Activated T-cell treated with anti-CD3 and anti-CD28 coated beads, Interleukin-2, amount 50 U/mL, for 48 hours (primary cell): ENCODE measurements at regions not wholly inside any gene's neighbourhood (a gene's known extent, or its start where the extent isn't known, plus 50 kb on each side); places are given as distances from the start of the nearest gene placed in this dataset.
"Not testable (repeated sequence)": the region's sequence is repeated elsewhere in the genome, so short reads cannot be mapped to it uniquely, and the experiment has no call there.

Source experiments
- DNase-seq, 2 experiments: peaks; one replicate each; pipeline ENCODE4 v3.0.0-alpha.2; 2020

DNA sequence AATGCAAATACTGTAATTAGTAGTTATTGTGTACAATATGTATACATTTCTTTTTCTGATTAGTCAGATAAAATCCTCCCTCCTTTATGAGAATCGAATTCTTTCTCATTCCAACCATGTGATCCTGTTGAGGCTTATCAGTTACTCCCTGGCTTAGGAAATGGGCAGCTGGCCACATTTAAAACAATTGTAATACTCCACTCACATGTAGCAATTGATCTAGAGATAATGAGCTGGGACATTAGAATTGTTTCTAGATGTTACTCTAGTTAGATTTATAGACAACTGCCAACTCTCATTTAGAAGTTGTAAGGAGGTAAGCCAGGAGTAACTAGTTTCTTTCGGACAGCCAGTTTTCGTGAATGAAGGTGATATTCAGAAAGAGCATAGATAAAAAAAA, 859.3 kb upstream of the AADAT start:
- DNase-seq = no peak

DNA sequence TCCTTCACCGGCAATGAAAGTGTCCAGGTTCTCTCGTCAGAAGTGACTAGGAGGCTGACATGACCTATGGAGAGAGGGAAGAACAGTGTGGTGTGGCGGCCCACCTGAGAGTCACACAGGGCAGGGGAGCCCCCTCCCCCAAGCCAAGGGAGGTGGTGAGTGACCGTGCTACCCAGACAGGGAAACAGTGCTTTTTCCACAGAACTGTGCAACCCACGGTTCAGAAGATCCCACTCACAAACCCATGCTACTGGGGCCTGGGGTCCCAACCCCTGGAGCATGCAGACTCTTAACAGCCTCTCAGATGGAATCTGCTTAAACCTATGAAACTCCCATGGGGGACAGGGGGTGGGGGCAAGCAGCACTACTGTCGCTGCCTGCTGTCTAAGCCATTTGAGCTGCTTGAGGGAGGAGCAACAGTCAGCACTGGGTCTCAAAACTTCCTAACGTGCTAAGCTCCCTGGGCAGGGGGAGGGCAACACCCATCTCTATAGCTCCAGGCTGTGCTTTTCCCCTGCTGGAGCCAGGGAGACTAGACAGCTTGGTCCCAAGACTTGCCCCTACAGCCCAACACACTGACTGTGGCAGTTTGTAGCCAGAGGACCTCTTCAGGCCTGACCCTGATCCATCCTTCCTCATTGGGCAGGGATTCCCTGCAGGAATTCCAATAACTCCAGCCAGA, 850.4 kb upstream of the AADAT start:
- no peak for DNase-seq

DNA sequence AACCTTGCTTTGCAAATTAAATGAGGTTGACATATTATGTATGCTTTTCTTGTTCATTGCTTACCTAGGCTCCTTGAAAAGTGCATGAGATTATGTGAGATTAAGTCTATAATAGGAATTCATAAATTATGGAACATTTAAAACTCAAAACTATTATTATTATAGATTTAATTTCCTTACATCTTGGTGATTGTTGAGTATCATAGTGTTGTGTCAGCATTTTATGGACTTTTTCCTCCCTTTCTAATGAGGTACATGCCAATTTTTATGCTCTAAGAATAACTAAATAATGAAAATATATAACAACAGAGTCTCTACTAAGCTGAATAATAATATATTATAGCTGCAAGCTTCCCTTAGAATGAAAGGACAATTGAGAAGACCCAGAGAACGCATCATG, 848.8 kb upstream of the AADAT start:
- DNase-seq = no peak

DNA sequence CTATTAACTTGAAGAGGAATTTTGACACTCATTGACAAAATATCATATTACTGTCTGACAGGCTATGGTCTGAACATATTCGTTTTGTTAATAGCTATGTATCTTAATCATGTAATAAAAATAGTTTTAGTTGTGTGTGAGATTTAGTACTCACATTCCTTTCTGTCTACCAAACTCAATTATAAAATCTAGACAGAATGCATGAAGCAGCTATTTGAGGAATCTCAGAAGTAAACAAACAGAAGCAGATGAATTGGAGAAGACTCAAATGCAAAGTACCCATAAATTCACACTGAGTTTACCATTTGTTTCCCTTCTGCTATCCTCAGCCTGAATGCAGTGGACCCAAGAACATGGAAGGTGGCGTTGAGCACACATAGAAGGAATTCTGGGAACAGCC, 841.6 kb upstream of the AADAT start:
- no peak for DNase-seq

DNA sequence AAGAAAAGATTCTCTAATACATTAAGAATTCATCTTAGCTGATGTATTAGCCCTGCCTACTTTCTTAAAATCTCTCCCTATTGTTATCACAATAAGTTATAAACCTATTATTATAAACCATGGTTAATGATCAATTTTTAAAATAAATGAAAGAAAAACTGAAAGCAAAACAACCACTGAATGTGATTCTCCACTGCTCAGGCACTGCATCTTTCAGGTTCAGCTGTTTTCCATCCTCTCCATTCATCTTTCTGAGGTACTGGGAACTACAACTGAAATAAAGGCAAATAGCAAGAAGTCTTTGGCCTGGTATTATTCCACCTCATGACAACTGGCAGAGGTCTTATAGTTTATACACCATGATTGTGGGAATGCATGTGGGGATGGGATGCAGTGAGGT, 798.9 kb upstream of the AADAT start:
- DNase-seq = no peak

DNA sequence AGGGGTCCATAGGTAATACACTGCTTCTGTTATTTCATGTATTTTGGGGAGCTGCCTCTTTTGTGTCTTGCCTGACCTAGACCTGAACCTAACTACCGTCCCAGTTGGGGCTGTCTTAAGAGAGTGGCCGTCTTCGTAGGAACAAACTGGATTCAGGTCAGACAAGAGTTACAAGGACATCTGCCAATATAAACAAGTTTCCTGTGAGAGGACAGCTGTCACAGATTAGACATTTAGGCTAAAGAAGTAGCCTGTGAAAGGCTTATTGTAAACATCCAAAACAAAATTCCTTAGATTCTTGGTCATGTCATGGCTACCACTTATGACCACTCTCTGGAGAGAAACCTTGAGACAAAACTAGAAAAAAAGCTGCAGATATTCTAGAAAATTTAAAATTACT, 797.6 kb upstream of the AADAT start:
- DNase-seq = no peak

DNA sequence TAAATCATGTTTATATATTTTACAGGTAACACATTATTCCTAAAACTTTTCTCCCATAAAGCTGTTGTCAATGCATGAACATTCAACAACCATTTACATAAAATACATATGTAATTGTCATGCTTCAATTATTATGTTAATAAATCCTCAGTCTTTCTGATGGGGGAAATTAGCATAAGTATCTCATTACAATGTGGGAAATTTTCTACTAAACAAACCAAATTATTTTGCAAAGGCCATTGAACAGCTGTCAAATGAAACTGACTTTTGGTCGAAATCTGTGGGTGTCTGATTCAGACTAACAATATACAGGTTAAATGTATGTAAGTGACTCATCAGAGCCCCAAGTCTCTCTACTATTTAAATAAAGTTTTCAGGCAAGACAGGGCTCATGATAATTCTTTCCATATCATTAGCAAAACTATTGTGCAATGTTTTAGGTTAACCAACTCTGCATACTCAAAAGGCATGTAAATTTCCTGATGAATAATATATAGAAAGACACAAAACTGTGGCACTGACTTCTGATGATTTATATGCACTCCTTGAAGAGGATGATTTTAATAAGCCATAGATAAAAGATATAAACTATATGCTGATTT, 795.3 kb upstream of the AADAT start:
- no peak for DNase-seq

DNA sequence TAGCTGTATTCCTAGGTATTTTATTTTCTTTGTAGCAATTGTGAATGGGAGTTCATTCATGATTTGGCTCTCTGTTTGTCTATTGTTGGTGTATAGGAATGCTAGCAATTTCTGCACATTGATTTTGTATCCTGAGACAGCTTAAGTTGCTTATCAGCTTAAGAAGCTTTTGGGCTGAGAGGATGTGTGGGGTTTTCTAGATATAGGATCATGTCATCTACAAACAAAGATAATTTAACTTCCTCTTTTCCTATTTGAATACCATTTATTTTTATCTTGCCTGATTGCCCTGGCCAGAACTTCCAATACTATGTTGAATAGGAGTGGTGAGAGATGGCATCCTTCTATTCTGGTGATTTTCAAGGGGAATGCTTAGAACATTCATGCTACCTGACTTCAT, 791.9 kb upstream of the AADAT start:
- not testable (repeated sequence) for DNase-seq

DNA sequence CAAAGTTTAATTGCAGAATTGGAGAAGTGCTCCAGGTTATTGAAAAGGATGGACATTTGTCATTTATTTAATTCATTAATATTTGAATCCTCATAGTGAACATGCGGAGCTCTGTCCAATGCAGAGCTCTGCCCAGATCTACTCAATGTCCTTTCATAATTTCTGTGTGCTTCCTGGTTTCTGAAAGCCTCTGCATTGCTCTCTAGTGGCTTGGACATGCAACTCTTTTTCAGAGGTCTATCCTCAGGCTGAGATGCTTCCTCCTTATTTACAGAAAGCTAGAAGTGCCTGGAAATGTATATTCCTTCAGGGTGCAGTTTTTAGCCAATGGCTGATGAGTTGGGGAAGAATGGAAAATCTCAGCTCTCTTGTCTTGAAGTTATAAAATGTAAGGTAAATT, 786.1 kb upstream of the AADAT start:
- no peak for DNase-seq

DNA sequence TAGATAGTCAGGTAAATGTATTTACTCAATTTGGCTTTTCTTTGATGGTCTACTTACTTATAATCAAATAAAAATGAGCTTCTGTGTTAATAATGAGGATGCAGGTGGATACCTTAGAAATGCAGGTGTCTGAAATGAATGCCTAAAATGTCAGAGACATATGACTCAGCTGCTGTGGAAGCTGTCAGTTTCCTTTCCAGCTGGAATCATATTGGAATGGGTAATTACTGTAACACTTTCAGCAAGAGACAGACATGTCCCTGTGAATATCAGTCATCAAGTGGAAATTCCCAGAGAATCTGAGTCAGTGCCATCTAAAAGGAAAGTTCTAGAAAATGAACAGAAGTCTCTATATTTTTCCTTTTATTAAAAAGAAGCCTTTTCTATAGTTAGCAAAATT, 783.0 kb upstream of the AADAT start:
- no peak for DNase-seq

DNA sequence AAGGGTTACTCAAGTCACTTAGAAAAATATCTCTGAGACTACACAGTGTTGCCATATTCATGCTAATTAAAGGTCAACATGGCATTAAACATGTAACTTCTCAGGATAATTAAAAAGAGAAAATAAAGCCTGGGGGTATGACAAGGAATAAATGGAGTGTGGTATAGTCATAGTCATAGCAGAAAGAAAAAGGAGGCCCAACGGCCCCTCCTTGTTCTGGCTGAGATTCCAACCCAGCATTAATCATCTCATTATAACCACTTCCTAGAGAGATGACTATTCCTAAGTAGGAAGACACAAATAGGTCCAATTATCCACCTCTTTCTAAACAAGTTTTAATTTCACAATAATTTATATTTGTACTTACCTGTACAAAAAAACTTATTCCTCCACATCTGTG, 778.4 kb upstream of the AADAT start:
- no peak for DNase-seq

DNA sequence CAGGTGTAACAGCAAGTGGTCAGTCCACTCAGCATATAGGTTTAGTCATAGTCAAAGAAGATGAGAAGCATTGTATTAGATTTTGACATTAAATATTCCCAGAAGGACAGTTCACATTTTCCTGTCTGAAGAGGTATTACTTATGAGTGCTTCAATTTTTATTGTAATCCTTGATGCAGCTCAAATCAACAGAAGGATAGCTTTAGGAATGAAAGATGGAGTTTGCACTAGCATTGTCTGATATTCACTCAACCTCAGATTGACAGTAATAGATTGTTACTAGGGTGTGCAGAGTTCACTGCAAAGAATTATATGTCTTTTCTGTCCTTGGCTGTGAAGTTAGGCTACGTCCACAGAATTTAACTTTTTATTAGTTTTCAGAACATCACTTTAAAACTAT, 764.3 kb upstream of the AADAT start:
- no peak for DNase-seq

DNA sequence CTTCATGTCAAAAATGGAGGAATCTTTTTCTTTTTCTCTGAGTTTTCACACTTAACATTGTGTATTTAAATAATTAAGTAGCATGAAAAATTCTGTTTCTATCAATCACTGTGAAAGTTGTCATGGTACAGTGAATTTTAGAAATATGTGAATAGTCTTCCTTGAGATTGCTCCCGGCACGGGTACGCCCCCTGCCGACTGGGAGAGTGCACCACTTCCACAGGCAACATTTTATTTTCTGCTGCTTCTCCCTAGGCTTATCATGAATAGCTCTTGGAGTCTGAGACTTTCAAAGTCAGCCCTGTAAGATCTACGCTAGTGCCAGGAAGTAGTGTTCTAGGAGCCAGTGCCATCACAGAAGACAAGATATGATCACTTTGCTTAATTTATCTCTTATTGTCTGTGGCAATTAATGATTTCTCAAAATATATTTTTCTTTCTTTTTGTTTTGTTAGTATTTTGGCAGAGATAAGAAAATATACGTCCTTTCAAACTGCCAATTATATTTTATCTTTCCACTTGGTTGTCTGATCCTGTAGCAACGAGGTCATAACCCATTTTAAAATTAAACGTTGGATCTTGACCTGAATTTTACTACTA, 763.8 kb upstream of the AADAT start:
- peak; percentile 19 to 20 for DNase-seq

DNA sequence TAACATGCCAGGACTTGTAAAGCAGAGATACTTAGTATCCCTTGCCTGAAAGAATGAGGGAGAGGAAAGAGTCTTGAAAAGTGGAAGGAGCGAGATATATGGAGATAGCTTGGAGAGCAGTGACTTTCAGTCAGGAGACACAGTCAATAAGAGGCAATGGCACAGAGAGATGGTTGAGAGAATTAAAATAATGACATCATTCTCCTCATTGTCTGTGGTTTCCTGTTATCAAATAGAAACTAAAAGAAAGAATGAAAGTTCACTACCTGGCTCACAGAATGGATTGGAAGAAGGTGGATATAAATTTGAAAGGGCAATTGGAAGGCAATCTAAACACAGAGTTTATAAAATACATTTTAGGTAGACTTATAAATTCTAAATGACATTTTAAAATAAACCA, 760.2 kb upstream of the AADAT start:
- no peak for DNase-seq

DNA sequence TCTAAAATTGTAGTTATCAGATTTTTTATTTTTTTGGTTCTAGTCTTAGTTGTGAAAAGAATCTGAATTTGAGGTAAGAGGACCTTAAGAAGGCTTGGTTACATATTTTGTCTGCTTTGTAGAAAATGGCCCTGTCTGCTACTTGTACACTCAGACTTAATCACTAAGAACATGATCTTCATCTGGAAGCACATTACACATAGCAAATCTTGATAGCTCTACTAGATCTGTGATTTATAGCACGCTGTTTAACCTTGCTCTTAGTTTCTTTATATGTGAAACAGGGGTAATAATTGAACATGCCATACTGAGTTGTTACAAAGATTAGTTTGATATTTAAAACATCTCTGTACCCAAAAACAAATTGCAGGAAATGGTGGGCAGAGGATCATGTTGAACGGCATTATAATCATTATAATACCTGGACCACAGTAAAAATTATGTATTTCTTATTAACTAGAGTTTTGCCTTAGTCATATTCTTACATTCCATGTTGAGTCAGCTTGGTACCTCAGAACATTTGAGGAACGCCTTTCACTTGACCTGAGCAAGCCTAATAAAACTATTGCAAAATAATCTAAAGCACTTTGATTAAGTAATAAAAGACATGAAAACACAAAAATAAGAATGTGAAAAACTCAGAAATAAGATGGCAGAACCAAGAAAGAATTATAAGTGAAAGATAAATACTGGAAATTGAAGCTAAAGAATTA, 738.0 kb upstream of the AADAT start:
- no peak for DNase-seq

DNA sequence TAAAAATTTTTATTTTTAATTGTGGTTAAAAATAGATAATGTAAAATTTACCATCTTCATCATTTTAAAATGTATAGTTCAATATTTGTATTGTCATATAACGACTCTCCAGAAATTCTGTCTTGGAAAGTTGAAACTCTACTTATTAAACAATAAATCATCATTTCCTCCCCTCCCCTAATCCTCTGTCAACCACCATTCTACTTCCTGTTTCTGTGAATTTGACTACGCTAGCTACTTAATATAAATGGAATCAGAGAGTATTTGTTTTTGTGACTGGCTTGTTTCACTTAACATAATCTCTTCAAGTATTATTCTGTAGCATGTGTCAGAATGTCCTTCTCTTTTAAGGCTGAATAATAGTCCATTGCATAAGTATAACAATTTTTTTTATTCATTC, 729.0 kb upstream of the AADAT start:
- DNase-seq = no peak

DNA sequence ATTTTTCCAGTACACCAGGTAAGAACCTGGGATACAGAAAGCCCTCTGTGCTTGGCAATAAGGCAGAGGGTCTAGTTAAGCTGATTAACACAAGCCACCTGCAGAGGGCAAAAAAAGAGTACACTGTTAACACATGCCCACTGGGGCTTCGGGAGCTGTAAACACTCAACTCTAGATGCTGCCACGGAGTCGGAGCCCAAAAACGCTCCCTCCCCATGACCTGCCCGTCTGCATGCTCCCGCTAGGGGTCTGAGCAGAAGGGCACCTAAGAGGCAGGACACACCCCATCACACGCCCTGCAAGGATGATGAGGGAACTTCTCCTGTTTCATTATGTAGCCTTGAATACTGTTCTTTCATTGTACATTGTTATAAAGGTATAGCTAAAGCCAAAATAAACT, 715.6 kb upstream of the AADAT start:
- DNase-seq = no peak

DNA sequence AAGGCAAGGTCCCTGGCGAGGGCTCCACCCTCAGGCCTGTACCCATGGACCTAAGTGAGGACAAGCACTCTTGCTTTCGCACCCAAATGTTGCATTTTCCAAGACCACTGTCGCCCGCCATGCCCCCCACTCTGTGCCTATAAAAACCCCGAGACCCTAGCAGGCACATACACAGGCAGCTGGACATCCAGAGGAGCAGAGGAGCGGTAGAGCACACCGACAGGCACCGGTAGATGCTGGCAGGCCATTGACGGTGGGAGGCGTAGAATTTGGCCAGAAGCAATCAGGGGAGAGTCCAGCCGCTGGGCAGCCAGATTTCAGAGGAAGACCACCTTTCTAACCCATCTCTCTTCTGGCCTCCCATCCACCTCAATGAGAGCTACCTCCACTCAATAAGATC, 715.2 kb upstream of the AADAT start:
- DNase-seq = no peak

DNA sequence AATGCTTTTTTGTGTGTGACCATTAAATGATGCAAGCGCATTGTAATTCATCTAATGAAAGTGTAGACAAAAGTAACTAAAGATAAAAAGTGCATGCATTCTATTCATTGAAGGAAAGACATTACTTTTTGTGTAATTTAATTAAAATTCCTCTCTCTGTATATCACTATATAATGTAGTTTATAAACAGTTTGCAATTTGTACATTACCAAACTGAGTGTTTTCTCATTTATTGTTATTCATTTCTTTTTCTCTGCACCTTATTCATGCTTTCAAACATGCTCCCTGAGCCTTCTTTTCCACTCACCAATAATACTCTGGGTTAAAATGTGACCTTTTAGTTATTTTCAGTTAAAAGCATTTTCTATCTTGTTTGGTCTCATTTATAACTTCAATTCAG, 713.7 kb upstream of the AADAT start:
- DNase-seq = no peak

DNA sequence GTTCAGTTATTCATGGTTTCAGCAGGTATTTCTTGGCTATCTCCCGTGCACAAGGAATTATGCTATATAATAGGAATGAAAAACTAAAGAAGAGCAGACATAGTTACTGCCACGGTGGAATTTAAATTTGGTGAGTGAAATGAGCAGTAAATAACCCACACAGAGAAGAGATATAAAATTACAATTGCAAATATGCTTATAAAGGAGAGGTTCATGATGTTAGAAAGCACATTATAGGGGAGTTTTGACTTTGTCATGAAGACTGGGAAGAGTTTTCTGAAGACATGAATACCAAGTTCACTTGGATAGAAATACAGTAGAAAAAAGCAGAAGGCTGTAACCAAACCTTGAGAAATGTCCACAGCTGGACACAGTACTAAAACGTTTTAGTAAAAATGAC, 712.0 kb upstream of the AADAT start:
- DNase-seq = no peak

DNA sequence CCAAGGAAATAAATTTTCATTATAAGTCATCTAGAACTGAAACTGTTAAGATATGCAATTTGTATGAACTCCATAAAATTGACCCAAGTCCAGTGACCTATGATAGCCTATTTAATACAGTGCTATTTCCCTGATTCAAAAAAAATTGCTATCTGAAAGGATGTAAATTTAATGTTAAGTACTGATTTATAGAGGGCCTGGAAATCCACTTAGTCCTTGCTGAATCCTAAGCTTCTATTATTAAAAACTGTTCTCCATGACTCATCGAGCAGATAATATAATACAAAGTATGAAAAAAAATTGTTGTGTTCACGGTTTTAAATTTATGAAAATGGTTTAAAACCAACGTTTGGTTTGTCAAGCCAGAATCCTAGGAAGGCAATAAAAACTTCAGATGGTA, 704.8 kb upstream of the AADAT start:
- no peak for DNase-seq

DNA sequence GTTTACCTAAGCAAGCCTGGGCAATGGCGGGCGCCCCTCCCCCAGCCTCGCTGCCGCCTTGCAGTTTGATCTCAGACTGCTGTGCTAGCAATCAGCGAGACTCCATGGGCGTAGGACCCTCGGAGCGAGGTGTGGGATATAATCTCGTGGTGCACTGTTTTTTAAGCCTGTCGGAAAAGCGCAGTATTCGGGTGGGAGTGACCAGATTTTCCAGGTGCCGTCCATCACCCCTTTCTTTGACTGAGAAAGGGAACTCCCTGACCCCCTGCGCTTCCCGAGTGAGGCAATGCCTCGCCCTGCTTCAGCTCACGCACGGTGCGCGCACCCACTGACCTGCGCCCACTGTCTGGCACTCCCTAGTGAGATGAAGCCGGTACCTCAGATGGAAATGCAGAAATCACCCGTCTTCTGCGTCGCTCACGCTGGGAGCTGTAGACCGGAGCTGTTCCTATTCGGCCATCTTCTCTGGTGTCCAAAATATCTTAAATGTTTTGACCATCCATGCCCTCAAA, 698.8 kb upstream of the AADAT start:
- not testable (repeated sequence) for DNase-seq

DNA sequence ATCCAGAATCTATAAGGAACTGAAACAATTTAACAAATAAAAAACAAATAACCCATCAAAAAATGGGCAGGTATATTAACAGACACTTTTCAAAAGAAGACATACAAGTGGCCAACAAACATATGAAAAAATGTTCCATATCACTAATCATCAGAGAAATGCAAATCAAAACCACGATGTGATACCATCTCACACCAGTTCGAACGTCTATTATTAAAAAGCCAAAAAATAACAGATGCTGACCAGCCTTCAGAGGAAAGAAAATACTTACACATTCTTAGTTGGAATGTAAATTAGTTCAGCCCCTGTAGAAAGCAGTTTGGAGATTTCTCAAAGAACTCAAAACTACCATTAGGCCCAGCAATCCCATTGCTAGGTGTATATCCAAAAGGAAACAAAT, 687.9 kb upstream of the AADAT start:
- no peak for DNase-seq

DNA sequence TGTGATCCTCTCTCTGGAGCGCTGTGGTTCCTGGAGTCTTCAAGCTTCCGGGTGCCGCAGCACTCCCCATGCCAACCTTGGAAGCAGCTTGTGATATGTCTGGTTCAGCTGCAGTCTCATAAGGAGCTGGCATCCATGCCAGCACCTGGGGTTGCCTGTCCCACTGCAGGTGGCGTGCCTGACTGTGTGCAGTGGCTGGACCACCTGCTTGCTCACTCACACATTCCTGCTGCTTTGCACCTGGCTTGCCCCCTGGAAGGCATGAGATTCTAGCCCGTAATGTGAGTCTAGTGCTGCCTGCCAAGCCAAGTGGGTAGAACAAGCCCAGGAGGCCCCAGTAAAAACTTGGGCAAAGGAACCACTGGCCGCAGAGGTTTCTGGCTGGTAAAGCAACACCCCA, 687.2 kb upstream of the AADAT start:
- DNase-seq = no peak
